ENCODE measurements at regions not wholly inside any gene's neighbourhood (a gene's known extent, or its start where the extent isn't known, plus 50 kb on each side); places are given as distances from the start of the nearest gene placed in this dataset.

DNA sequence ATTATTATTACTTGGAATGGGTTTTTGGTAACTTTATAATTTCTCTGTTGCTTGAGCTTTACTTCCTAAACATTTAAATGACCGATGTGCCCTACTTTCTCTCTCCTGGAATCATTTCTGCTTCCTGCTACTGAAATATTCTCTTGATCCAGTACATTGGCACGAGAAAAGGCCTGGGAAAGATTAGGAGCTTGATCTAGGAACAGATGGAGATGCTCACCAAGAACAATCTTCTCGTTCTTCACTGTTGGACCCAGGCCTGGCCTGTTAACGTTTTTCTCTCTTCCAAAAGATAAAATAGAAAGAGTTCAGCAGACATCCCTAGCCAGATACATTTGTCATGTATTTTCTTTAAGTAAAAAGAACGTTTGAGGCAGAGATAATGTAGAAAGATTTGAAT lies 1356.8 kb upstream of the CRIM1 start:
- no peak overlapping the region for H3K27ac ChIP-seq
- 46 to 52% methylated on average over 5 of the region's 5 CpGs for WGBS, 2 donors
- intact Hi-C loops (cut with DNase I) = no loop called here
- no peaks in the 10 kb centered on the region for H3K36me3 ChIP-seq
- H3K27me3 ChIP-seq = no peaks in the 10 kb centered on the region
- no peak for TF ChIP-seq POLR2A (IDR thresholded peaks at IDR 0.05)
- TF ChIP-seq, protein P1, sequence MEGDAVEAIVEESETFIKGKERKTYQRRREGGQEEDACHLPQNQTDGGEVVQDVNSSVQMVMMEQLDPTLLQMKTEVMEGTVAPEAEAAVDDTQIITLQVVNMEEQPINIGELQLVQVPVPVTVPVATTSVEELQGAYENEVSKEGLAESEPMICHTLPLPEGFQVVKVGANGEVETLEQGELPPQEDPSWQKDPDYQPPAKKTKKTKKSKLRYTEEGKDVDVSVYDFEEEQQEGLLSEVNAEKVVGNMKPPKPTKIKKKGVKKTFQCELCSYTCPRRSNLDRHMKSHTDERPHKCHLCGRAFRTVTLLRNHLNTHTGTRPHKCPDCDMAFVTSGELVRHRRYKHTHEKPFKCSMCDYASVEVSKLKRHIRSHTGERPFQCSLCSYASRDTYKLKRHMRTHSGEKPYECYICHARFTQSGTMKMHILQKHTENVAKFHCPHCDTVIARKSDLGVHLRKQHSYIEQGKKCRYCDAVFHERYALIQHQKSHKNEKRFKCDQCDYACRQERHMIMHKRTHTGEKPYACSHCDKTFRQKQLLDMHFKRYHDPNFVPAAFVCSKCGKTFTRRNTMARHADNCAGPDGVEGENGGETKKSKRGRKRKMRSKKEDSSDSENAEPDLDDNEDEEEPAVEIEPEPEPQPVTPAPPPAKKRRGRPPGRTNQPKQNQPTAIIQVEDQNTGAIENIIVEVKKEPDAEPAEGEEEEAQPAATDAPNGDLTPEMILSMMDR (IDR thresholded peaks at IDR 0.05) = no peak
- H3K9me3 ChIP-seq = no peaks in the 10 kb centered on the region
- no peaks in the 10 kb centered on the region for H3K4me1 ChIP-seq
- H3K4me3 ChIP-seq = no peak overlapping the region
- DNase-seq = no peak

DNA sequence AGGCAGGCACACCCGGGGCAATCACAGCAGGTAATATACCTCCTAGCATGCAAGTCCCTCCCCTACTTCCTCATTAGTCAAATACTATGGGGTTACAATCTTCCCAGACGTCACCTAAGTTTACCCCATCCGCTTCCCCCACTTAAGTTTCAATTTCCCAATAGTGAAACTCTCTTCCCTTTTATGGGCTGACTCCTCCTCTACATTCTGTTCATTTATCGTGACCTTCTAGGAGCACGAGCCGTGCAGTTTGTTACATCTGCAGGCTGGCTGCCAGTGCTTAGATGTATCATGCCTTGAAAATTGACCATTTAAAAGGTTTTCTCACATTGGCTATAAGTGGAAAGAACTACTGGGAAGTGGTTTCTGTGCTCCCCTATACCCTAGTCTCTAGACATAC lies 1357.8 kb upstream of the CRIM1 start:
- Histone ChIP-seq H3K4me3 (no peak overlapping the region), H3K27ac (no peak overlapping the region), H3K4me1 (no peaks in the 10 kb centered on the region), H3K36me3 (no peaks in the 10 kb centered on the region), H3K27me3 (no peaks in the 10 kb centered on the region), H3K9me3 (no peaks in the 10 kb centered on the region)
- no peak for DNase-seq
- TF ChIP-seq POLR2A (IDR thresholded peaks at IDR 0.05) = no peak
- TF ChIP-seq, protein P1 (IDR thresholded peaks at IDR 0.05) = no peak
- intact Hi-C loops (cut with DNase I) = no loop called here
- 77 to 80% methylated on average over 6 of the region's 6 CpGs for WGBS, 2 donors

DNA sequence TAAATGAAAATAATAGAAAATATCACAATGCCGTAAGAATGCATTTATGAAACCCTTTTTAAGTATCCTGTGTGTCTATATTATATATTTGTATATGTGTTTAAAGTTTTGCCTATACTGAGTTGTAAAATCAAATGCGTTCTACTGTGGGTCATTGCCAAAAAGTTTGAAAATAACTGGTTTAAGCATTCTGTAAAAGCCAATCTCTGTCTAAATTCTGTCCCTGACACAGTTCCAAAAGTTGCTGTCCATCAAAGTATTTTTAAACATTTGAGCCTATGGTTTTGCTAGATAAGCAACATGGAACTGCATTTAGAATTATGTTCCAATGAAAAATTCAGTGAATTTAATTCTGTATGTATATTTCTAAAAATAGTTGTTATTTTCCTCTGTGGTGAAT lies 1360.4 kb upstream of the CRIM1 start:
- 35 to 42% methylated on average over 2 of the region's 2 CpGs for WGBS, 2 donors
- intact Hi-C loops (cut with DNase I) = no loop called here
- Histone ChIP-seq H3K27me3 (no peaks in the 10 kb centered on the region), H3K9me3 (no peaks in the 10 kb centered on the region), H3K4me1 (peaks cover 0 to under 1% (median 0%) of the 10 kb centered on the region in 3 donors), H3K27ac (no peak overlapping the region), H3K36me3 (no peaks in the 10 kb centered on the region), H3K4me3 (no peak overlapping the region)
- DNase-seq = no peak
- TF ChIP-seq, protein P1 (IDR thresholded peaks at IDR 0.05) = no peak
- no peak for TF ChIP-seq POLR2A (IDR thresholded peaks at IDR 0.05)

DNA sequence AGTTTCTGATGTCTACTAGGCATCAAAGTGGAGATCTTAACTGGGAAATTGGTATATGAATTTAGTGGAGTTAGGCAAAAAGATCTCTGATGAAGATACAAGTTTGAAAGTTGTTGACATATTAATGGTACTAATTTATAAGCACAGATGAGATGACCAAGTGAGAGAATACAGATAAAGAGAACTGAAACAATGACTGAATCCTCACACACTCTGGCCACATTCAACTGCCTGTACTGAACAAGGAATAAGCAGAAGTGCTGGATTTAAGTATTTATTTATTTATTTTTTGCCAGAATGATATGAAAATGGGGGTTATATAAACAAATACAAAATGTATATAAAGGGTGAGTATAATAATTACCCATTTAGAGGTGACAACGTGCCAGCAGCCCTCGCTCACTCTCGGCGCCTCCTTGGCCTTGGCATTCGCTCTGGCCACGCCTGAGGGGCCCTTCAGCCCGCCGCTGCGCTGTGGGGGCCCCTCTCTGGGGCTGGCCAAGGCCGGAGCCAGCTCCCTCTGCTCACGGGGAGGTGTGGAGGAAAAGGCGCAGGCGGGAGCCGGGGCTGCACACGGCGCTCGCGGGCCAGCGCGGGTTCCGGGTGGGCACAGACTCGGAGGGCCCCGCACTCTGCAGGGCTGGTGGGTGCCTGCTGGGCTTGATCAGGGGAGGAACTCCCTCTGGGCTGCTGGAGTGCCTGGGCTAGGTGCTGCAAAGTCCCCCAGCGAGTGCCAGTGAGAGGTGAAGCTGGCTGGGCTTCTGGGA lies 1363.9 kb upstream of the CRIM1 start:
- H3K4me1 ChIP-seq = peaks cover 0 to 15% (median 0%) of the 10 kb centered on the region in 3 donors
- TF ChIP-seq, protein P1 (IDR thresholded peaks at IDR 0.05) = no peak
- TF ChIP-seq POLR2A (IDR thresholded peaks at IDR 0.05) = no peak
- WGBS, 2 donors = 84 to 87% methylated on average over 8 to 10 of the region's 24 CpGs
- H3K27me3 ChIP-seq = no peaks in the 10 kb centered on the region
- no peaks in the 10 kb centered on the region for H3K9me3 ChIP-seq
- H3K4me3 ChIP-seq = no peak overlapping the region
- H3K27ac ChIP-seq = no peak overlapping the region
- H3K36me3 ChIP-seq = no peaks in the 10 kb centered on the region
- intact Hi-C loops (cut with DNase I) = no loop called here
- no peak for DNase-seq

DNA sequence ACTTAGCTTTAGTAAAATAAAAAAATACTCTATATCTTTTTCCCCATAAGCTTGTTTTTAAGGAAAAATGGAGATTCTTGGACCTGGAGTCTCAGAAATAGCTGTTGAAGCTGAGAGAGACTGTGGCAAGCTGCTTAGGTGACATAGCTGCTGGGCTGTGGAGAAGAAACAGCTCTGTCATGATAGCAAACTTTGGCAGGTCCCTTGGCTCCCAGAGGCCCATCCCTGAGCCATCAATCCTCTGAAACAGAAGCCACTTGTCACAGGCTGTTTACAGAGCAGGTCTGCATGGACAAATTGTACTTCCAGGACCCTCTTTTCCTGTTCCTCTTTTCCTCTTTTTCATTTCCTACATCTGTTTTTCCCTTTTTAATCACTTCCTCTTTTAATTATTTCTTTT lies 1370.1 kb upstream of the CRIM1 start:
- Histone ChIP-seq H3K27me3 (no peaks in the 10 kb centered on the region), H3K4me1 (peaks cover 0 to 15% (median 0%) of the 10 kb centered on the region in 3 donors), H3K36me3 (no peaks in the 10 kb centered on the region), H3K4me3 (no peak overlapping the region), H3K27ac (no peak overlapping the region), H3K9me3 (no peaks in the 10 kb centered on the region)
- TF ChIP-seq POLR2A (IDR thresholded peaks at IDR 0.05) = no peak
- no peak for DNase-seq
- intact Hi-C loops (cut with DNase I) = no loop called here

DNA sequence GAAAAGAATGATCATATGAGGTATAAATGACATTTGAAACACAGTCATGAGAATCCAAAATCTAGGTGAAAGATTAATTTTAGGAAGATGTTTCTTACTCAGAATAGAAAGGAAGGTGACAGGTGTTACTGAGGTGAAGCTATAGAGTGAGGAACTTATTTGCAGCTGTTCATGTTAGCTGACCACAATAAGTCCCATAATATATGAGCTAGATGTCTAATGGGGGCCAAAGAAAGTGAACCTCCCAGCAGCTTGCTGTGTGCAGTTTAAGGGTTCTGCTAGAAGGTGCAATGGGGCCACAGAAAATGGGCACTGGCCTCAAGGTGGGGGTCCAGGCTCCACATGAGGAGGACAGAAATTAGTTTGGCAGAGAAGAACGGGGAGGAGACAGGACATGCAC lies 1374.9 kb upstream of the CRIM1 start:
- Histone ChIP-seq H3K4me3 (no peak overlapping the region), H3K27ac (no peak overlapping the region), H3K27me3 (no peaks in the 10 kb centered on the region), H3K4me1 (no peaks in the 10 kb centered on the region), H3K9me3 (no peaks in the 10 kb centered on the region), H3K36me3 (no peaks in the 10 kb centered on the region)
- intact Hi-C loops (cut with DNase I) = no loop called here
- WGBS, 2 donors = 50 to 89% methylated on average over 1 of the region's 1 CpG
- DNase-seq = no peak
- TF ChIP-seq, protein P1 (IDR thresholded peaks at IDR 0.05) = no peak
- no peak for TF ChIP-seq POLR2A (IDR thresholded peaks at IDR 0.05)
